ENCODE measurements at regions not wholly inside any gene's neighbourhood (a gene's known extent, or its start where the extent isn't known, plus 50 kb on each side); places are given as distances from the start of the nearest gene placed in this dataset.
A peak's percentile ranks its signal among the peaks of the same experiment; 100 is the strongest.
"Not testable (repeated sequence)": the region's sequence is repeated elsewhere in the genome, so short reads cannot be mapped to it uniquely, and the experiment has no call there.

GRCh38 chr10:44012921-44013320 lies 364.2 kb upstream of the ZNF32 start:
- ATAC-seq (no peak), DNase-seq (ENCODE audit: missing footprints) (no peak)
- intact Hi-C loops (cut with DNase I) = no loop called here

- ATAC-seq (no peak), DNase-seq (ENCODE audit: missing footprints) (no peak)
- intact Hi-C loops (cut with DNase I) = no loop called here
Observed at GRCh38 chr10:44011603-44011981, 362.9 kb upstream of the ZNF32 start.

- ATAC-seq (peak; percentile 79), DNase-seq (ENCODE audit: missing footprints) (peak; percentile 57)
- intact Hi-C loops (cut with DNase I) = no loop called here
Observed at GRCh38 chr10:44010873-44011602, 362.4 kb upstream of the ZNF32 start.

- DNase-seq (ENCODE audit: missing footprints) (no peak), ATAC-seq (no peak)
- intact Hi-C loops (cut with DNase I) = no loop called here
Observed at GRCh38 chr10:44009891-44010632, 361.4 kb upstream of the ZNF32 start.

GRCh38 chr10:44008917-44009709 lies 360.4 kb upstream of the ZNF32 start:
- intact Hi-C loops (cut with DNase I) = no loop called here
- no peak for ATAC-seq

GRCh38 chr10:44008270-44008916 lies 359.7 kb upstream of the ZNF32 start:
- ATAC-seq = no peak
- DNase-seq (ENCODE audit: missing footprints) = no peak
- intact Hi-C loops (cut with DNase I) = no loop called here

More at GRCh38 chr10:44008917-44009709, 360.4 kb upstream of the ZNF32 start:
- DNase-seq (ENCODE audit: missing footprints) = no peak

GRCh38 chr10:44006771-44007170 lies 358.1 kb upstream of the ZNF32 start:
- intact Hi-C loops (cut with DNase I) = no loop called here
- ATAC-seq = no peak
- DNase-seq (ENCODE audit: missing footprints) = no peak

GRCh38 chr10:44005788-44006099 lies 357.1 kb upstream of the ZNF32 start:
- DNase-seq (ENCODE audit: missing footprints) = no peak
- ATAC-seq = no peak
- intact Hi-C loops (cut with DNase I) = no loop called here

- no peak for ATAC-seq
- DNase-seq (ENCODE audit: missing footprints) = no peak
- intact Hi-C loops (cut with DNase I) = no loop called here
Observed at GRCh38 chr10:44004913-44005787, 356.5 kb upstream of the ZNF32 start.

GRCh38 chr10:43998021-43998809 lies 349.5 kb upstream of the ZNF32 start:
- DNase-seq (ENCODE audit: missing footprints) (no peak), ATAC-seq (peak; percentile 56)
- intact Hi-C loops (cut with DNase I) = no loop called here

- DNase-seq (ENCODE audit: missing footprints) = no peak
- intact Hi-C loops (cut with DNase I) = no loop called here
- ATAC-seq = no peak
Observed at GRCh38 chr10:43997330-43997729, 348.6 kb upstream of the ZNF32 start.

- intact Hi-C loops (cut with DNase I) = no loop called here
- no peak for ATAC-seq
- no peak for DNase-seq (ENCODE audit: missing footprints)
Observed at GRCh38 chr10:43994539-43994938, 345.9 kb upstream of the ZNF32 start.

- DNase-seq (ENCODE audit: missing footprints); ATAC-seq; intact Hi-C loops (cut with DNase I): not testable (repeated sequence)
Observed at GRCh38 chr10:43992816-43993215, 344.1 kb upstream of the ZNF32 start.

- DNase-seq (ENCODE audit: missing footprints) (no peak), ATAC-seq (no peak)
- intact Hi-C loops (cut with DNase I) = no loop called here
Observed at GRCh38 chr10:43986374-43986773, 337.7 kb upstream of the ZNF32 start.

- DNase-seq (ENCODE audit: missing footprints) = no peak
- ATAC-seq = no peak
- intact Hi-C loops (cut with DNase I) = no loop called here
Observed at GRCh38 chr10:43985941-43986340, 337.3 kb upstream of the ZNF32 start.

- ATAC-seq = no peak
- intact Hi-C loops (cut with DNase I) = no loop called here
- no peak for DNase-seq (ENCODE audit: missing footprints)
Observed at GRCh38 chr10:43983856-43984271, 335.2 kb upstream of the ZNF32 start.

GRCh38 chr10:43983405-43983804 lies 334.7 kb upstream of the ZNF32 start:
- DNase-seq (ENCODE audit: missing footprints) (no peak), ATAC-seq (no peak)
- intact Hi-C loops (cut with DNase I) = no loop called here

- intact Hi-C loops (cut with DNase I) = no loop called here
- DNase-seq (ENCODE audit: missing footprints) (no peak), ATAC-seq (no peak)
Observed at GRCh38 chr10:43982250-43982649, 333.6 kb upstream of the ZNF32 start.

Data from Right ventricle myocardium inferior (tissue), 1 donor.